IMR-90 (cell line): ENCODE measurements at regions not wholly inside any gene's neighbourhood (a gene's known extent, or its start where the extent isn't known, plus 50 kb on each side); places are given as distances from the start of the nearest gene placed in this dataset.

Experiments used
- ATAC-seq: fragments of 200-7000 bp; cut with Tn5 transposase; 2 replicates; pipeline ENCODE4 v1.9.1; 2020; ENCODE audit warnings: low read depth, mild to moderate bottlenecking, moderate library complexity
- BruUV-seq: library from RNA; stranded (reverse); fragments of 400-500 nt; replicated peaks from 2 replicates; lab custom pipeline; 2021; lab: Mats Ljungman, UMichigan
- CTCF ChIA-PET: fragments of 300-600 bp; formaldehyde crosslinking; extraction: SDS; loops from one replicate; lab custom pipeline; 2021; ENCODE audit warnings: antibody characterized with exemption; lab: Yijun Ruan, JAX
- POLR2A ChIA-PET: fragments of 300-600 bp; sonication (Branson Sonifier 250); formaldehyde crosslinking; loops from one replicate; lab custom pipeline; 2022; ENCODE audit warnings: antibody characterized with exemption; ENCODE audit not compliant: unreplicated experiment; lab: Charles Lee
- DNase-seq: peaks from one replicate; pipeline ENCODE4 v3.0.0; 2013
- H2AFZ ChIP-seq: replicated peaks from 2 replicates; pipeline ENCODE3; 2013; ENCODE audit warnings: low read length, mild to moderate bottlenecking; ENCODE audit not compliant: poor library complexity
- H2AK5ac ChIP-seq: 2 replicates; pipeline ENCODE4 v1.6.1; 2013; ENCODE audit warnings: low read depth, low read length, inconsistent platforms
- H2AK9ac ChIP-seq: replicated peaks from 2 replicates; pipeline ENCODE3; 2013; ENCODE audit warnings: mild to moderate bottlenecking, low read depth, low read length, moderate library complexity; ENCODE audit not compliant: poor library complexity
- H2BK120ac ChIP-seq: 2 replicates; pipeline ENCODE4 v1.6.1; 2013; ENCODE audit warnings: low read depth, low read length, inconsistent platforms
- H2BK15ac ChIP-seq: 3 replicates; pipeline ENCODE4 v1.6.1; 2013; ENCODE audit warnings: low read depth, low read length, inconsistent platforms
- H2BK20ac ChIP-seq: 2 replicates; pipeline ENCODE4 v1.6.1; 2013; ENCODE audit warnings: low read depth, mild to moderate bottlenecking, inconsistent platforms, low read length, moderate library complexity
- H2BK5ac ChIP-seq: 2 replicates; pipeline ENCODE4 v1.6.1; 2013; ENCODE audit warnings: mild to moderate bottlenecking, low read depth, low read length, inconsistent platforms; ENCODE audit not compliant: poor library complexity, severe bottlenecking
- H3K14ac ChIP-seq: replicated peaks from 2 replicates; pipeline ENCODE4 v1.6.1; 2013; ENCODE audit warnings: low read depth, low read length, inconsistent platforms
- H3K18ac ChIP-seq: 2 replicates; pipeline ENCODE4 v1.6.1; 2013; ENCODE audit warnings: low read depth, low read length, control low read depth
- H3K23ac ChIP-seq: 2 replicates; pipeline ENCODE4 v1.6.1; 2013; ENCODE audit warnings: low read depth, low read length, inconsistent platforms
- H3K27ac ChIP-seq: 2 replicates; pipeline ENCODE4 v1.5.1; 2013; ENCODE audit warnings: mild to moderate bottlenecking, control low read depth, low read length; ENCODE audit not compliant: insufficient read depth
- H3K27me3 ChIP-seq: 2 replicates; pipeline ENCODE4 v1.6.1; 2013; ENCODE audit warnings: low read length; ENCODE audit not compliant: control insufficient read depth, insufficient read depth
- H3K36me3 ChIP-seq: 2 replicates; pipeline ENCODE4 v1.6.1; 2013; ENCODE audit warnings: low read length, mixed read lengths; ENCODE audit not compliant: control insufficient read depth, insufficient read depth
- H3K4ac ChIP-seq: 2 replicates; pipeline ENCODE4 v1.6.1; 2013; ENCODE audit warnings: low read depth, low read length, inconsistent platforms
- H3K4me1 ChIP-seq: 2 replicates; pipeline ENCODE4 v1.6.1; 2013; ENCODE audit warnings: low read length, mixed read lengths; ENCODE audit not compliant: control insufficient read depth, insufficient read depth
- H3K4me2 ChIP-seq: 2 replicates; pipeline ENCODE4 v1.6.1; 2013; ENCODE audit warnings: low read depth, mild to moderate bottlenecking, control low read depth, low read length, moderate library complexity
- H3K4me3 ChIP-seq: 2 replicates; pipeline ENCODE4 v1.5.1; 2013; ENCODE audit warnings: low read depth, mild to moderate bottlenecking, control low read depth, low read length, moderate library complexity; ENCODE audit not compliant: insufficient read depth
- H3K56ac ChIP-seq: 2 replicates; pipeline ENCODE4 v1.6.1; 2013; ENCODE audit warnings: low read length, inconsistent platforms; ENCODE audit not compliant: insufficient read depth; ENCODE audit errors: extremely low read depth
- H3K79me1 ChIP-seq, 2 experiments: 2 replicates each; pipeline ENCODE4 v1.6.1; 2013; ENCODE audit warnings: low read length in 2 of 2, inconsistent platforms in 1 of 2, low read depth in 1 of 2
- H3K9ac ChIP-seq: 2 replicates; pipeline ENCODE4 v1.6.1; 2013; ENCODE audit warnings: low read depth, low read length, control low read depth
- H3K9me1 ChIP-seq: 2 replicates; pipeline ENCODE4 v1.6.1; 2013; ENCODE audit warnings: low read length, inconsistent platforms; ENCODE audit not compliant: insufficient read depth
- H3K9me3 ChIP-seq: 2 replicates; pipeline ENCODE4 v1.6.1; 2013; ENCODE audit warnings: low read length; ENCODE audit not compliant: control insufficient read depth, insufficient read depth
- H4K20me1 ChIP-seq: 2 replicates; pipeline ENCODE4 v1.6.1; 2013; ENCODE audit warnings: low read length, inconsistent platforms; ENCODE audit not compliant: insufficient read depth
- H4K5ac ChIP-seq: 2 replicates; pipeline ENCODE4 v1.6.1; 2013; ENCODE audit warnings: mild to moderate bottlenecking, low read depth, low read length, control low read depth
- H4K8ac ChIP-seq, 2 experiments: 2 replicates each; pipeline ENCODE4 v1.6.1; 2013; ENCODE audit warnings: low read depth in 2 of 2, low read length in 2 of 2, control low read depth in 1 of 2, inconsistent platforms in 1 of 2
- H4K91ac ChIP-seq: 2 replicates; pipeline ENCODE4 v1.6.1; 2013; ENCODE audit warnings: low read depth, low read length, inconsistent platforms; ENCODE audit not compliant: insufficient read depth
- BHLHE40 ChIP-seq: fragments of 150-350 bp; IDR thresholded peaks from 2 replicates; pipeline ENCODE4 v1.6.1; 2016; ENCODE audit warnings: mild to moderate bottlenecking, low read depth, low read length
- CEBPB ChIP-seq: IDR thresholded peaks from 2 replicates; pipeline ENCODE4 v1.6.1; 2012; ENCODE audit warnings: low read depth, low read length, improper control_type of control experiment
- FOS ChIP-seq: fragments of 150-350 bp; IDR thresholded peaks from 2 replicates; pipeline ENCODE4 v1.6.1; 2016; ENCODE audit warnings: low read depth, low read length
- MAFK ChIP-seq: IDR thresholded peaks from 2 replicates; pipeline ENCODE4 v1.6.1; 2012; ENCODE audit warnings: low read depth, low read length, improper control_type of control experiment
- NFE2L2 ChIP-seq: fragments of 150-350 bp; IDR thresholded peaks from 2 replicates; pipeline ENCODE4 v1.6.1; 2016; ENCODE audit warnings: low read depth, mild to moderate bottlenecking, low read length
- RAD21 ChIP-seq: IDR thresholded peaks from 2 replicates; pipeline ENCODE4 v1.6.1; 2012; ENCODE audit warnings: low read length, improper control_type of control experiment
- RCOR1 ChIP-seq: IDR thresholded peaks from 2 replicates; pipeline ENCODE4 v1.6.1; 2012; ENCODE audit warnings: mild to moderate bottlenecking, low read length, improper control_type of control experiment; ENCODE audit not compliant: insufficient replicate concordance
- SMC3 ChIP-seq: fragments of 150-350 bp; IDR thresholded peaks from 2 replicates; pipeline ENCODE4 v1.6.1; 2016; ENCODE audit warnings: low read depth, mild to moderate bottlenecking, antibody characterized with exemption, low read length, moderate library complexity
- WGBS, 2 experiments: methylation state at CpG; one replicate each; pipeline versions ENCODE4 v1.1.5 to v1.1.7; 2013; ENCODE audit warnings: missing lambda C conversion rate in 2 of 2; ENCODE audit not compliant: insufficient read length in 1 of 2; ENCODE audit errors: extremely low coverage in 2 of 2; 5-methylcytosine and 5-hydroxymethylcytosine counted together
- dilution Hi-C: fragments of 300-500 bp; cut with HindIII; formaldehyde crosslinking; loops from one replicate; pipeline ENCODE4 v1.14.3; 2018; ENCODE audit warnings: low sequenced_read_pairs; ENCODE audit not compliant: unreplicated experiment
- in situ Hi-C: fragments of 300-500 bp; cut with MboI; formaldehyde crosslinking; loops from 3 replicates; pipeline ENCODE4 v1.14.3; 2019; ENCODE audit warnings: low sequenced_read_pairs, inconsistent platforms, mixed read lengths
- intact Hi-C: fragments of 100-400 bp; cut with micrococcal nuclease; formaldehyde crosslinking; loops from 2 replicates; pipeline ENCODE4 v1.10.0; 2022
- TF ChIP-seq, protein P1 (sequence below): fragments of 150-350 bp; IDR thresholded peaks from 2 replicates; pipeline ENCODE4 v1.6.1; 2016; ENCODE audit warnings: low read depth, mild to moderate bottlenecking, low read length, moderate library complexity, borderline replicate concordance
- TF ChIP-seq, protein P2 (sequence below): conservative IDR thresholded peaks from 2 replicates; pipeline ENCODE4 v1.5.1; 2012; ENCODE audit warnings: mild to moderate bottlenecking, low read depth, low read length, improper control_type of control experiment

- H3K9me1 ChIP-seq, result no peaks in the 10 kb centered on the region
- H3K36me3 ChIP-seq, result no peaks in the 10 kb centered on the region
- DNase-seq (no peak), ATAC-seq (no peak)
- peaks cover 3% of the 10 kb centered on the region for H3K9me3 ChIP-seq
- no peak overlapping the region for H2BK15ac ChIP-seq
- H3K56ac ChIP-seq, result no peak overlapping the region
- H2AFZ ChIP-seq, result no peak overlapping the region
- H4K91ac ChIP-seq, result no peak overlapping the region
- no peak overlapping the region for H2AK9ac ChIP-seq
- no peak overlapping the region for H4K8ac ChIP-seq
- no peaks in the 10 kb centered on the region for H4K20me1 ChIP-seq
- no CpG with 5 or more reads among the region's 1 CpG for WGBS, 2 experiments
- H3K27me3 ChIP-seq, result no peaks in the 10 kb centered on the region
- TF ChIP-seq MAFK, result no peak
- no peak for TF ChIP-seq NFE2L2
- TF ChIP-seq CEBPB, result no peak
- no peak for TF ChIP-seq RCOR1
- TF ChIP-seq, protein P1, sequence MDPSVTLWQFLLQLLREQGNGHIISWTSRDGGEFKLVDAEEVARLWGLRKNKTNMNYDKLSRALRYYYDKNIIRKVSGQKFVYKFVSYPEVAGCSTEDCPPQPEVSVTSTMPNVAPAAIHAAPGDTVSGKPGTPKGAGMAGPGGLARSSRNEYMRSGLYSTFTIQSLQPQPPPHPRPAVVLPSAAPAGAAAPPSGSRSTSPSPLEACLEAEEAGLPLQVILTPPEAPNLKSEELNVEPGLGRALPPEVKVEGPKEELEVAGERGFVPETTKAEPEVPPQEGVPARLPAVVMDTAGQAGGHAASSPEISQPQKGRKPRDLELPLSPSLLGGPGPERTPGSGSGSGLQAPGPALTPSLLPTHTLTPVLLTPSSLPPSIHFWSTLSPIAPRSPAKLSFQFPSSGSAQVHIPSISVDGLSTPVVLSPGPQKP, result no peak
- no peak for TF ChIP-seq SMC3
- no peak for TF ChIP-seq RAD21
- no peak for TF ChIP-seq FOS
- TF ChIP-seq, protein P2, sequence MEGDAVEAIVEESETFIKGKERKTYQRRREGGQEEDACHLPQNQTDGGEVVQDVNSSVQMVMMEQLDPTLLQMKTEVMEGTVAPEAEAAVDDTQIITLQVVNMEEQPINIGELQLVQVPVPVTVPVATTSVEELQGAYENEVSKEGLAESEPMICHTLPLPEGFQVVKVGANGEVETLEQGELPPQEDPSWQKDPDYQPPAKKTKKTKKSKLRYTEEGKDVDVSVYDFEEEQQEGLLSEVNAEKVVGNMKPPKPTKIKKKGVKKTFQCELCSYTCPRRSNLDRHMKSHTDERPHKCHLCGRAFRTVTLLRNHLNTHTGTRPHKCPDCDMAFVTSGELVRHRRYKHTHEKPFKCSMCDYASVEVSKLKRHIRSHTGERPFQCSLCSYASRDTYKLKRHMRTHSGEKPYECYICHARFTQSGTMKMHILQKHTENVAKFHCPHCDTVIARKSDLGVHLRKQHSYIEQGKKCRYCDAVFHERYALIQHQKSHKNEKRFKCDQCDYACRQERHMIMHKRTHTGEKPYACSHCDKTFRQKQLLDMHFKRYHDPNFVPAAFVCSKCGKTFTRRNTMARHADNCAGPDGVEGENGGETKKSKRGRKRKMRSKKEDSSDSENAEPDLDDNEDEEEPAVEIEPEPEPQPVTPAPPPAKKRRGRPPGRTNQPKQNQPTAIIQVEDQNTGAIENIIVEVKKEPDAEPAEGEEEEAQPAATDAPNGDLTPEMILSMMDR, result no peak
- TF ChIP-seq BHLHE40, result no peak
- H3K4me1 ChIP-seq, result no peaks in the 10 kb centered on the region
- H3K79me1 ChIP-seq, result no peaks in the 10 kb centered on the region
- H3K4me3 ChIP-seq, result no peak overlapping the region
- dilution Hi-C loops, result no loop called here
- no peak overlapping the region for H3K27ac ChIP-seq
- no peak overlapping the region for H3K14ac ChIP-seq
- CTCF ChIA-PET, result no interaction called here
- H3K23ac ChIP-seq, result no peak overlapping the region
- no TSS peak for BruUV-seq
- no peak overlapping the region for H3K18ac ChIP-seq
- no peak overlapping the region for H2AK5ac ChIP-seq
- intact Hi-C loops, result no loop called here
- H3K4me2 ChIP-seq, result no peak overlapping the region
- H4K5ac ChIP-seq, result no peak overlapping the region
- no peak overlapping the region for H2BK5ac ChIP-seq
- H2BK120ac ChIP-seq, result no peak overlapping the region
- H2BK20ac ChIP-seq, result no peak overlapping the region
- in situ Hi-C loops, result no loop called here
- no peak overlapping the region for H3K9ac ChIP-seq
- H3K4ac ChIP-seq, result no peak overlapping the region
- POLR2A ChIA-PET, result no interaction called here
Measured at GRCh38 chr10:83541046-83541445, 598.3 kb upstream of the GHITM start.
